K562 (cell line): ENCODE measurements at regions not wholly inside any gene's neighbourhood (a gene's known extent, or its start where the extent isn't known, plus 50 kb on each side); places are given as distances from the start of the nearest gene placed in this dataset.

ENCODE experiments used
- ATAC-seq: fragments of 200-7000 bp; cut with Tn5 transposase; 3 replicates; pipeline ENCODE4 v1.9.1; 2020; ENCODE audit warnings: moderate library complexity
- BruUV-seq: library from RNA; stranded (reverse); fragments of 400-500 nt; replicated peaks from 2 replicates; lab custom pipeline; 2021; lab: Mats Ljungman, UMichigan
- CTCF ChIA-PET: fragments of 300-600 bp; formaldehyde crosslinking; extraction: SDS; loops from one replicate; lab custom pipeline; 2021; ENCODE audit warnings: low intra/inter-chr PET ratio; lab: Yijun Ruan, JAX
- POLR2A ChIA-PET: fragments of 300-600, 350-650 bp; sonication (Branson Sonifier 250); formaldehyde crosslinking; extraction: SDS; loops from one replicate; lab custom pipeline; 2021; ENCODE audit warnings: antibody characterized with exemption, inconsistent platforms; lab: Yijun Ruan, JAX
- DNase-seq, 4 experiments: peaks; one replicate each; pipeline versions ENCODE4 v3.0.0 to v3.0.0-alpha.2; 2011 to 2018; ENCODE audit warnings: low spot score in 3 of 4, mixed read lengths in 3 of 4; ENCODE audit errors: extremely low read depth in 1 of 4
- FAIRE-seq: peaks from 2 replicates; lab custom pipeline; 2011; peaks lifted over from hg19 to GRCh38; lab: Jason Lieb, UNC
- H2AFZ ChIP-seq: 2 replicates; pipeline ENCODE4 v1.6.0; 2011; ENCODE audit warnings: low read depth, low read length, control low read depth, inconsistent platforms
- H3K27ac ChIP-seq: fragments of 200-600 bp; 3 replicates; pipeline ENCODE4 v1.8.0; 2011; ENCODE audit warnings: low read depth, mild to moderate bottlenecking, control low read depth, inconsistent platforms, low read length, moderate library complexity, mixed read lengths; ENCODE audit errors: extremely low read depth
- H3K27me3 ChIP-seq, 2 experiments: fragments of 300-600 bp in 1 of 2; 2 replicates in 1 of 2; 3 replicates in 1 of 2; pipeline versions ENCODE4 v1.6.0 to v1.8.0; 2011; ENCODE audit warnings: inconsistent platforms in 2 of 2, low read length in 2 of 2, mild to moderate bottlenecking in 1 of 2, mixed read lengths in 1 of 2, moderate library complexity in 1 of 2; ENCODE audit not compliant: control insufficient read depth in 2 of 2, insufficient read depth in 2 of 2
- H3K36me3 ChIP-seq: fragments of 300-600 bp; 3 replicates; pipeline ENCODE4 v1.8.0; 2011; ENCODE audit warnings: mild to moderate bottlenecking, low read length, inconsistent platforms; ENCODE audit not compliant: control insufficient read depth, insufficient read depth
- H3K4me1 ChIP-seq, 2 experiments: fragments of 200-600 bp in 1 of 2; replicated peaks in 1 of 2; 2 replicates in 1 of 2; 3 replicates in 1 of 2; pipeline versions ENCODE4 v1.5.1 to v1.8.0; 2011; ENCODE audit warnings: inconsistent platforms in 2 of 2, low read length in 2 of 2, mild to moderate bottlenecking in 1 of 2, mixed read lengths in 1 of 2, moderate library complexity in 1 of 2; ENCODE audit not compliant: control insufficient read depth in 2 of 2, insufficient read depth in 2 of 2
- H3K4me2 ChIP-seq: 2 replicates; pipeline ENCODE4 v1.6.1; 2011; ENCODE audit warnings: low read length, control low read depth, inconsistent platforms, mixed read lengths; ENCODE audit not compliant: insufficient read depth
- H3K4me3 ChIP-seq: fragments of 200-600 bp; sonication (generic), shearing (Covaris generic); 2 replicates; pipeline ENCODE4 v1.5.1; 2016; ENCODE audit warnings: control low read depth, inconsistent platforms
- H3K79me2 ChIP-seq: fragments of 200-600 bp; 3 replicates; pipeline ENCODE4 v1.8.0; 2011; ENCODE audit warnings: low read length, inconsistent platforms; ENCODE audit not compliant: control insufficient read depth, insufficient read depth
- H3K9ac ChIP-seq, 2 experiments: 2 replicates each; pipeline versions ENCODE4 v1.6.0 to v1.6.1; 2011; ENCODE audit warnings: low read depth in 2 of 2, low read length in 2 of 2, control low read depth in 1 of 2, inconsistent platforms in 1 of 2, mild to moderate bottlenecking in 1 of 2, mixed read lengths in 1 of 2; ENCODE audit not compliant: insufficient read depth in 1 of 2
- H3K9me1 ChIP-seq: one replicate; pipeline ENCODE4 v1.6.0; 2011; ENCODE audit warnings: inconsistent platforms, mild to moderate bottlenecking, low read length, moderate library complexity; ENCODE audit not compliant: control insufficient read depth, insufficient read depth
- H3K9me3 ChIP-seq: replicated peaks from 2 replicates; pipeline ENCODE4 v1.5.1; 2011; ENCODE audit warnings: low read depth, low read length, inconsistent platforms; ENCODE audit not compliant: control insufficient read depth, insufficient read depth
- H4K20me1 ChIP-seq: replicated peaks from 2 replicates; pipeline ENCODE4 v1.6.1; 2011; ENCODE audit warnings: low read length, inconsistent platforms, mixed read lengths; ENCODE audit not compliant: control insufficient read depth, insufficient read depth
- NFE2 ChIP-seq: IDR thresholded peaks from 2 replicates; pipeline ENCODE4 v1.6.1; 2014; ENCODE audit warnings: antibody characterized with exemption, low read depth
- PCBP2 ChIP-seq: fragments of 200-400 bp; formaldehyde crosslinking; IDR thresholded peaks from 2 replicates; pipeline ENCODE4 v1.6.1; 2018; ENCODE audit warnings: low read length, low read depth, mild to moderate bottlenecking, moderate library complexity; ENCODE audit not compliant: poor library complexity, severe bottlenecking
- RERE ChIP-seq: sonication (generic); formaldehyde crosslinking; IDR thresholded peaks from 2 replicates; pipeline ENCODE4 v1.8.0; 2023; ENCODE audit warnings: missing genetic modification reagents, mild to moderate bottlenecking, borderline replicate concordance
- SPI1 ChIP-seq: IDR thresholded peaks from 2 replicates; pipeline ENCODE4 v1.6.1; 2011; ENCODE audit warnings: low read depth, low read length, control low read depth, borderline replicate concordance
- ZEB2 ChIP-seq: fragments of 450-650 bp; IDR thresholded peaks from 2 replicates; pipeline ENCODE4 v1.6.1; 2016
- WGBS: fragments of 100-300 bp; shearing (Covaris generic); methylation state at CpG from one replicate; pipeline ENCODE4 v1.1.6; 2016; ENCODE audit warnings: low coverage, mixed read lengths; ENCODE audit not compliant: insufficient coverage; ENCODE audit errors: missing lambda C conversion rate; 5-methylcytosine and 5-hydroxymethylcytosine counted together
- in situ Hi-C: fragments of 300-500 bp; cut with MboI; formaldehyde crosslinking; loops from 4 replicates; pipeline ENCODE4 v1.15.0; 2018; ENCODE audit warnings: inconsistent platforms, mixed read lengths
- intact Hi-C: fragments of 100-400 bp; cut with micrococcal nuclease; formaldehyde crosslinking; loops from 2 replicates; pipeline ENCODE4 v1.14.2; 2022

DNA sequence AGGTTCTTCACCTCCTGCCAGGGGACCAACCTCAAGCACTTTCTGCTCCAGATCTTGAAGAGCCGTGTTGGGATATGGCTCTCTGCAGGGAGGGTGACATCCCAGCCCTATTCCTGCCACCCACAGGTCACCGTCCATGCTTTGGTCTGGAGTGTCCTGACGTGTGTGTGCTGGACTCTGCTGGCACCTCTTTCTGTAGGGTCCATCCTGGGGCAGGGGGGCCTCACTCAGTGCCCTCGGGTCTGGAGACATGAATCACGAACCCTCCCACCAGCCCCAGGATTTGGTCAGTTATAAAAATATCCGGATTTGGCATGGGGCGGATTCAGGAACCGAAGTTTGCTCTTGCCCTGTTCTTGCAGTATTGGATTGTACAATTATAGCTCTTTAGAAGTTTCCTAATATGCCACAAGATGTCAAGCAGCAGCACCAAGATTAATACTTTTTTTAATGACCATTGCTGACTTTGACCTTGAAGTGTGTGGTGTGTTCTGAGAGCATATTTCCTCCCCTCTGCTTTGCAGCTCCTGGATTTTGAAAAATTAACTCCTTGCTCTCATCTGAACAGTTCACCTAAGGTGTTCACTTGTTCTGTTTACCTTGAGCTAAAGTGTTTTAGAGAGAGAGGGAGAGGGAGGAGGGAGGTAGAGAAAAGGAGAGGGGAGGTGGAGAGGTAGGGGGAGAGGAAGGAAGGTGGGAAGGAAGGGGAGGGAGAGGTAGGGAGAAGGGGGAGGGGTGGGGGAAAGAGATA, 95.4 kb upstream of the SHH start:
- no peak overlapping the region for H3K27ac ChIP-seq
- no peaks in the 10 kb centered on the region for H3K9me3 ChIP-seq
- FAIRE-seq (peak; percentile 15), ATAC-seq (no peak), DNase-seq (no peak)
- under 1% methylated on average over 8 of the region's 8 CpGs for WGBS
- ChIA-PET POLR2A (interaction anchor here (0.6 to 1.5 kb wide), 3 partner anchors 14 to 148 kb away, joined by 3 to 5 read pairs (median 3); no protein-coding TSS in a partner anchor), CTCF (no interaction called here)
- H3K4me2 ChIP-seq = no peak overlapping the region
- H3K4me1 ChIP-seq = no peaks in the 10 kb centered on the region
- H3K4me3 ChIP-seq = no peak overlapping the region
- no peaks in the 10 kb centered on the region for H3K9me1 ChIP-seq
- H3K27me3 ChIP-seq = peaks cover 16 to 73% of the 10 kb centered on the region in 2 experiments; a peak in 3 of 5 replicates
- H4K20me1 ChIP-seq = peaks cover 4% of the 10 kb centered on the region; the same call in 1 of the 2 replicates
- H2AFZ ChIP-seq = no peak overlapping the region
- TF ChIP-seq PCBP2 = peak; percentile 29
- no peak for TF ChIP-seq ZEB2
- intact Hi-C loops = no loop called here
- in situ Hi-C loops = no loop called here
- BruUV-seq = no TSS peak
- H3K36me3 ChIP-seq = no peaks in the 10 kb centered on the region
- H3K9ac ChIP-seq = no peak overlapping the region
- no peaks in the 10 kb centered on the region for H3K79me2 ChIP-seq

DNA sequence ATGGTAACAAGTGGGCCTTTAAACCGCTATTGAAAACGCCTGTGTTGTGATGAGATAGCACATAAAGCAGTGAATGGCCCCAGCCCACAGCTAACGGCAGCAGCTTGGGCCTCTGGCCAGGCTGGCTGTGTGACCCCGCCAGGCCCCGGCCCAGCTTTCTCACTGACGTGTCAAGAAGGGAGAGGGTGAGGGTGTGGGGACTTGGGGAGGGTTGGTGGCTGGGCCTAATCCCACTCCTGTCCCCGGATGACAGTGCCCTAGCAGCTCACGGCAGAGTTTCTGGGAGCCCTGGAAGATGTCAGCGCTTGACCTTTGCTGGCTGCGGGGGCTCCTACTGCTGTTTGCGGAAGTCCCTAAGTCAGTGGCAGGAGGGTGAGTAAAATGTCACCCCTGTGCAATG, 88.9 kb upstream of the SHH start:
- ChIA-PET CTCF (no interaction called here), POLR2A (interaction anchor here (1.2 kb wide), 1 partner anchor 16 kb away, joined by 4 read pairs; no protein-coding TSS in a partner anchor)
- Histone ChIP-seq H3K79me2 (no peaks in the 10 kb centered on the region), H3K4me2 (no peak overlapping the region), H3K9me1 (no peaks in the 10 kb centered on the region), H3K9ac (no peak overlapping the region), H3K27ac (no peak overlapping the region), H3K9me3 (no peaks in the 10 kb centered on the region), H4K20me1 (no peaks in the 10 kb centered on the region), H3K4me3 (no peak overlapping the region), H3K27me3 (peaks cover 34 to 79% of the 10 kb centered on the region in 2 experiments), H3K4me1 (0 out of 5 replicates have a peak, but pooled peaks cover 0 to 3% of the 10 kb centered on the region in 2 experiments), H3K36me3 (no peaks in the 10 kb centered on the region), H2AFZ (no peak overlapping the region)
- no TSS peak for BruUV-seq
- ATAC-seq (no peak; the same call in 1 of the 3 replicates), DNase-seq (no peak), FAIRE-seq (no peak)
- intact Hi-C loops (no loop called here), in situ Hi-C loops (no loop called here)
- 4% methylated on average over 11 of the region's 11 CpGs for WGBS
- TF ChIP-seq NFE2 = no peak
- no peak for TF ChIP-seq RERE
- 0 out of 2 replicates have a peak, but pooled peaks have one; percentile 21 for TF ChIP-seq SPI1
